Caco-2 (cell line): ENCODE measurements at regions not wholly inside any gene's neighbourhood (a gene's known extent, or its start where the extent isn't known, plus 50 kb on each side); places are given as distances from the start of the nearest gene placed in this dataset.

Experiments
- BruUV-seq: library from RNA; stranded (reverse); fragments of 400-500 nt; replicated peaks from 2 replicates; lab custom pipeline; 2021; lab: Mats Ljungman, UMichigan
- CTCF ChIA-PET: fragments of 300-600 bp; sonication (Branson Sonifier 250); formaldehyde crosslinking; loops from one replicate; lab custom pipeline; 2022; ENCODE audit warnings: antibody characterized with exemption; lab: Charles Lee
- POLR2A ChIA-PET: fragments of 300-600 bp; sonication (Branson Sonifier 250); formaldehyde crosslinking; loops from one replicate; lab custom pipeline; 2022; ENCODE audit warnings: antibody characterized with exemption; lab: Charles Lee
- DNase-seq, 2 experiments: peaks; one replicate each; pipeline versions ENCODE4 v3.0.0 to v3.0.0-alpha.2; 2020 to 2022
- H3K27me3 ChIP-seq: replicated peaks from 2 replicates; pipeline ENCODE4 v1.6.0; 2011; ENCODE audit warnings: low read length; ENCODE audit not compliant: control insufficient read depth, insufficient read depth
- H3K36me3 ChIP-seq: 2 replicates; pipeline ENCODE4 v1.5.1; 2011; ENCODE audit warnings: low read length; ENCODE audit not compliant: control insufficient read depth, insufficient read depth
- H3K4me1 ChIP-seq: fragments of 250-450 bp; sonication (Bioruptor Pico); 2 replicates; pipeline ENCODE4 v1.5.1; 2020; ENCODE audit warnings: mild to moderate bottlenecking
- H3K4me3 ChIP-seq: 2 replicates; pipeline ENCODE4 v1.5.1; 2011; ENCODE audit warnings: low read depth, mild to moderate bottlenecking, control low read depth, low read length
- H3K9me3 ChIP-seq: fragments of 250-450 bp; sonication (Bioruptor Pico); 2 replicates; pipeline ENCODE4 v1.5.1; 2020; ENCODE audit warnings: mild to moderate bottlenecking, moderate library complexity
- H3K27ac Mint-ChIP-seq: one replicate; pipeline ENCODE4 v1.8.0; 2022; ENCODE audit warnings: mixed read lengths; ENCODE audit not compliant: unreplicated experiment
- H3K27me3 Mint-ChIP-seq: one replicate; pipeline ENCODE4 v1.8.0; 2022; ENCODE audit warnings: mixed read lengths; ENCODE audit not compliant: insufficient read depth, unreplicated experiment
- H3K36me3 Mint-ChIP-seq: one replicate; pipeline ENCODE4 v1.8.0; 2022; ENCODE audit warnings: mild to moderate bottlenecking, mixed read lengths; ENCODE audit not compliant: insufficient read depth, unreplicated experiment
- H3K4me1 Mint-ChIP-seq: one replicate; pipeline ENCODE4 v1.8.0; 2022; ENCODE audit warnings: low read depth, mixed read lengths; ENCODE audit not compliant: unreplicated experiment
- H3K4me3 Mint-ChIP-seq: one replicate; pipeline ENCODE4 v1.8.0; 2022; ENCODE audit warnings: mild to moderate bottlenecking, moderate library complexity, mixed read lengths; ENCODE audit not compliant: unreplicated experiment
- H3K9me3 Mint-ChIP-seq: one replicate; pipeline ENCODE4 v1.8.0; 2022; ENCODE audit warnings: mixed read lengths; ENCODE audit not compliant: unreplicated experiment
- CTCF ChIP-seq, 2 experiments: fragments of 200-600 bp in 1 of 2; IDR thresholded peaks; 1 replicate in 1 of 2; 2 replicates in 1 of 2; pipeline versions ENCODE4 v1.5.1 to v1.8.0; 2011 to 2022; ENCODE audit warnings: antibody characterized with exemption in 1 of 2, control low read depth in 1 of 2, inconsistent platforms in 1 of 2, low read depth in 1 of 2, low read length in 1 of 2, mild to moderate bottlenecking in 1 of 2, moderate library complexity in 1 of 2; ENCODE audit not compliant: insufficient read depth in 1 of 2, severe bottlenecking in 1 of 2, unreplicated experiment in 1 of 2
- intact Hi-C: fragments of 100-400 bp; cut with micrococcal nuclease; formaldehyde crosslinking; loops from one replicate; pipeline ENCODE4 v1.10.0; 2022; ENCODE audit not compliant: unreplicated experiment

- H3K4me3 Mint-ChIP-seq, result no peak overlapping the region
- no peaks in the 10 kb centered on the region for H3K9me3 Mint-ChIP-seq
- no peak overlapping the region for H3K27ac Mint-ChIP-seq
- no peaks in the 10 kb centered on the region for H3K4me1 Mint-ChIP-seq
- no peaks in the 10 kb centered on the region for H3K36me3 ChIP-seq
- H3K36me3 Mint-ChIP-seq, result no peaks in the 10 kb centered on the region
- no peak for DNase-seq
- TF ChIP-seq CTCF (IDR thresholded peaks at IDR 0.05; ENCODE audit: insufficient read depth in 1 of 2, low read depth in 1 of 2, low read length in 1 of 2, severe bottlenecking in 1 of 2, unreplicated experiment in 1 of 2), result no peak
- H3K9me3 ChIP-seq, result no peaks in the 10 kb centered on the region
- no peaks in the 10 kb centered on the region for H3K27me3 Mint-ChIP-seq
- intact Hi-C loops, result no loop called here
- no TSS peak for BruUV-seq
- POLR2A ChIA-PET, result no interaction called here
- CTCF ChIA-PET, result no interaction called here
- H3K27me3 ChIP-seq, result no peaks in the 10 kb centered on the region
- no peak overlapping the region for H3K4me3 ChIP-seq
- no peaks in the 10 kb centered on the region for H3K4me1 ChIP-seq
Measured at GRCh38 chr16:76612497-76612896, 335.3 kb downstream of the CNTNAP4 start.

GRCh38 chr16:76614269-76614668, 337.1 kb downstream of the CNTNAP4 start:
- H3K4me1 ChIP-seq, result no peaks in the 10 kb centered on the region
- Mint-ChIP-seq H3K27ac (no peak overlapping the region), H3K4me1 (no peaks in the 10 kb centered on the region), H3K27me3 (no peaks in the 10 kb centered on the region), H3K4me3 (no peak overlapping the region), H3K9me3 (peaks cover 14% of the 10 kb centered on the region), H3K36me3 (no peaks in the 10 kb centered on the region)
- ChIA-PET POLR2A (no interaction called here), CTCF (no interaction called here)
- H3K4me3 ChIP-seq, result no peak overlapping the region
- intact Hi-C loops, result no loop called here
- no TSS peak for BruUV-seq
- DNase-seq, result no peak
- H3K9me3 ChIP-seq, result no peaks in the 10 kb centered on the region
- TF ChIP-seq CTCF (IDR thresholded peaks at IDR 0.05; ENCODE audit: insufficient read depth in 1 of 2, low read depth in 1 of 2, low read length in 1 of 2, severe bottlenecking in 1 of 2, unreplicated experiment in 1 of 2), result no peak
- no peaks in the 10 kb centered on the region for H3K27me3 ChIP-seq
- no peaks in the 10 kb centered on the region for H3K36me3 ChIP-seq

- Histone ChIP-seq H3K36me3 (no peaks in the 10 kb centered on the region), H3K4me1 (peaks cover 5% of the 10 kb centered on the region), H3K27me3 (no peaks in the 10 kb centered on the region), H3K4me3 (no peak overlapping the region), H3K9me3 (no peaks in the 10 kb centered on the region)
- H3K27me3 Mint-ChIP-seq, result no peaks in the 10 kb centered on the region
- intact Hi-C loops, result loop anchor here (10.0 kb wide), 1 partner anchor 48 kb away; no protein-coding TSS in a partner anchor
- H3K27ac Mint-ChIP-seq, result no peak overlapping the region
- no TSS peak for BruUV-seq
- no peaks in the 10 kb centered on the region for H3K36me3 Mint-ChIP-seq
- no peak for TF ChIP-seq CTCF (IDR thresholded peaks at IDR 0.05; ENCODE audit: insufficient read depth in 1 of 2, low read depth in 1 of 2, low read length in 1 of 2, severe bottlenecking in 1 of 2, unreplicated experiment in 1 of 2)
- CTCF ChIA-PET, result no interaction called here
- POLR2A ChIA-PET, result no interaction called here
- H3K9me3 Mint-ChIP-seq, result peaks cover 26% of the 10 kb centered on the region
- H3K4me1 Mint-ChIP-seq, result no peaks in the 10 kb centered on the region
- DNase-seq, result no peak
- H3K4me3 Mint-ChIP-seq, result no peak overlapping the region
Measured at GRCh38 chr16:76622876-76623275, 345.7 kb downstream of the CNTNAP4 start.
